Hematopoietic multipotent progenitor cell treated with erythropoietin and hydrocortisone succinate and interleukin-3 and kit ligand, for 8 days (in vitro differentiated cells): ENCODE measurements at regions not wholly inside any gene's neighbourhood (a gene's known extent, or its start where the extent isn't known, plus 50 kb on each side); places are given as distances from the start of the nearest gene placed in this dataset.
"Not testable (repeated sequence)": the region's sequence is repeated elsewhere in the genome, so short reads cannot be mapped to it uniquely, and the experiment has no call there.

Experiments
- DNase-seq: peaks from one replicate; pipeline ENCODE4 v3.0.0-alpha.2; 2015

DNA sequence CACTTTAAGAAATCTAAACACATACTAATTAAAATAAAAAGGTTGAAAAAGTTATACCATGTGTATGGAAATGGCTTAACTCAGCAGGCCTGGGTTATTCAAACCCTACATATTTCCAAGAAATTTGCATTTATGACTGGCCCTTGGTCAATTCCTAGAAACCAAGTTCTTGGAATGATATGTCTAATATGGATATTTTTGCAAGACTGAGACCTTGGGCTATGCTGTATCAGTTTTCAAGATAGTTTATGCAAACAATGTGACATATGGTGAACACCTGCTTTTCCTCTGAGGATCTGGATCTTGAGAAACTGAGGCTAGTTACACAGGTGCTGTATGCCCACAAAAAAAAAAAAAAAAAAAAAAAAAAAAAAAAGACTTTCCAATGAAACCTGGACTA is 536.9 kb upstream of the HS3ST5 start:
- no peak for DNase-seq

DNA sequence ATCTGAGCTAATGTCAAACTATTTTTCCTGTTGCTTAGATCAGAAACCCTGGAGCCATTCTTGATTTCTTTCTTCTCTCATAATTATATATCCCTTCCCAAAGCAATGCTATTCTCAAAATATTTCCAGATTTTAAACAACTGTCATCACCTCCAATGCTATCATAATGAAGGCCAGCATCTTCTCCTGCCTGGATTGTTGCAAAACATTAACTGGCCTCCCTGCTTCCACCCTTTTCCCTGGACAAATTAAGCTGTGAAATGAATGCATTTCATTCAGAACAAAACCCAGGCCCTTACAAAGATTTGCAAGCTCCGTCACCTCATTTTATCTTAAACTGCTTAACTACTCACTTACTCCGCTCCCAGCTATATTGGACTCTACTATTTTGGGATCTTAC is 535.3 kb upstream of the HS3ST5 start:
- DNase-seq: no peak

DNA sequence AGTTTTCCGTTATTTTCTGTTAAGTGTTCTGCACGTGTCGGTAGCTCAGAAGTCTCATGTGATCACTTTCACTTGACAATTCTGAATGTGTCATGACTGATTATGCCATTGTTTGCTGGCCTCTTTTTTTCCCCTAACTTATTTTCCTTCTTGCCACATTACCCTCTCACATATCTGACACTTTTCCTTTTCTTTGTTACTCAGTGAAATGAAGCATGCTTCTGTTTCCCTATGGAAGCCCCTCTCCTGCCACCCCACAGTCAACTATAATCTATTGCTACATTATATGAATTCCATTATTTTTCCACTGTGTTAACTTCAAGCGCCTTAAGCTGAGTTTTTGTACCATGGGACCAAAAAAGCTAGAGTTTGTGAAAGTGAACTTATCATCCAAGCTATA is 531.6 kb upstream of the HS3ST5 start:
- no peak for DNase-seq

DNA sequence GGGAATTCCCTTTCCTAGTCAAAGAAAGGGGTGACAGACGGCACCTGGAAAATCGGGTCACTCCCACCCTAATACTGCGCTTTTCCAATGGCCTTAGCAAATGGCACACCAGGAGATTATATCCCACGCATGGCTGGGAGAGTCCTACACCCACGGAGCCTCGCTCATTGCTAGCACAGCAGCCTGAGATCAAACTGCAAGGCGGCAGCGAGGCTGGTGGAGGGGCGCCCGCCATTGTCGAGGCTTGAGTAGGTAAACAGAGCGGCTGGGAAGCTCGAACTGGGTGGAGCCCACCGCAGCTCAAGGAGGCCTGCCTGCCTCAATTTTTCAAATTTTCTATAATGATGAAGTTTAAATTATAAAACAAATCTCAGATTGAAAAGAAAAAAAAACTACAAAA is 522.7 kb upstream of the HS3ST5 start:
- not testable (repeated sequence) for DNase-seq

DNA sequence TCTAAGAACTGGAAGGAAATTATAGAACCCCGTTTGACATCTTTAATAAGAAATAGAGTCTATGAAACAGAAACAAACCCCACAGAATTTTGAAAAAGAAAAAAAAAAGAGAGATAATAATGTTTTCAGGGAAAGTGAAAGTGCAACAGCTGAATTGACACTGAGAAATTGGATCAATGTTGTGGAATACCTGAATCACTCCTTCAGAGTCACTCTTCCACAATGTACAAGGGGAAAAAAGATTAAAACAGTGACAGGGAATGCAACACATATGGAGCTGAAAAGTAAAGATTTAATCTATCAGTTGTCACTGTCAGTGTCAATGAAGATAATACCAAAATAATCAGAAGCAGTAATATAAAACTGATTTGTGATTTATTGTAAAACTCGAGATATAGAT is 520.8 kb upstream of the HS3ST5 start:
- no peak for DNase-seq

DNA sequence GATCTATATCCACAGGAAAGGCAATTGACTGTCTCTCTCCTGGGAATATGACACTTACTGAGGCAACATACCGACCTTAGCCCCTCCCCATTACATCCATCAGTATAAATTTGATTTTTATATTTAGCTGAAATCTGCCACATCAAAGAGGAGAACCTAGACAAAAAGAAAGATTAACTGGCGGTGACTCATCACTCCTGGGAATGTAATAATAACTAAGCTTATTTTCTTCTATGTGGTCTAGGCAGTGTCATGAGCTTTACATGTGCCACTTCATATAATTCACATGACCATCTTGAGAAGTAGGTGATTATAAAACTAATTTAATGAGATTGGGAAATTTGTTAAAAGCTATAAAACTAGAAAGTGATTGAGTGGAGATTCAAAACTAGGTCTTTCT is 520.0 kb upstream of the HS3ST5 start:
- no peak for DNase-seq

DNA sequence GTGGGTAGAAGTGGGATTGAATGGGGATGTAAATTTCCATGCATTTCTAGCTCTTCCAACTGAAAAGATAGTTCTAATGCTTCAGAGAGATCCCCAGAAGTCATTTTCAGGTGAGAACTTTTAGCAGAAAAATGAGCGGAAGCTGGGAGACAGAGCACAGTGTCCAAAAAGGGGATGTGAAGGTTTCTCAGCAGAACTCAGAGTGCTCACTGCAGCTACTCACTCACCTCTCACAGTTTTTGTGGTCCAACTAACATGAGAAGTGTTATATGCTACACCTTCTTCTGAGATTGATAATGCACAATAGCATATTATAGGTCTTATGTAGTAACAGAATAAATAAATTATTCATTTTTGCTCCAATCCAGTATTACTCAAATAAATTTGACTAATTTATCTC is 519.2 kb upstream of the HS3ST5 start:
- DNase-seq: no peak

DNA sequence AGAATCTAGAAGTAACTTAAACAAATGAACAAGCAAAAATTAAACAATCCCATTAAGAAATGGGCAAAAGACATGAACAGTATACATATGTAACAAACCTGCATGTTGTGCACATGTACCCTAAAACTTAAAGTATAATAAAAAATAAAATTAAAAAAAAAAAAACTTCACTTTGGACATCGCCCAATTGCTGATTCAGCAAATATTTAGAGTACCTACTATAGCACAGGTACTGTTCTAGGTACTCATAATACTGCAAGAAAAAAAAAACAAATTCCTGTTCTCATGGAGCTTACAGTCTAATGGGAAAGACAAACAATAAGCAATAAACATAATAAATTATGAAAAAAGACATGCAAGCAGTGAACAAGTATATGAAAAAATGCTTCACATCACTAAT is 501.5 kb upstream of the HS3ST5 start:
- DNase-seq: no peak

DNA sequence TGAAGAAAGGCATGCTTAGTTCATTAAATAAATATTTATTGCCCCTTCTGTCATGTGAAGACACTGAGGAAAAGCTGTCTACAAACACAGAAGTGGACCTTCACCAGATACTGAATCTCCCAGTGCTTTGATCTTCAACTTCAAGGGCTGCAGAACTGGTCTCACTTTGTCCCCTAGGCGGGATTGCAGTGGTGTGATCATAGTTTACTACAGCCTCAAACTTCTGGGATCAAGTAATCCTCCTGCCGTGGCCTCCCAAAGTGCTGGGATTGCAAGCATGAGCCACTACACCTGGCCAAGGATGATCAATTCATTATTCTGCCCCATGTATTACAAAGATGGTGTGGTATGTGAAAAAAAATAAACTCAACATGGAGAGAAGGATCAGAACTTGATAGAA is 496.2 kb upstream of the HS3ST5 start:
- DNase-seq: no peak

DNA sequence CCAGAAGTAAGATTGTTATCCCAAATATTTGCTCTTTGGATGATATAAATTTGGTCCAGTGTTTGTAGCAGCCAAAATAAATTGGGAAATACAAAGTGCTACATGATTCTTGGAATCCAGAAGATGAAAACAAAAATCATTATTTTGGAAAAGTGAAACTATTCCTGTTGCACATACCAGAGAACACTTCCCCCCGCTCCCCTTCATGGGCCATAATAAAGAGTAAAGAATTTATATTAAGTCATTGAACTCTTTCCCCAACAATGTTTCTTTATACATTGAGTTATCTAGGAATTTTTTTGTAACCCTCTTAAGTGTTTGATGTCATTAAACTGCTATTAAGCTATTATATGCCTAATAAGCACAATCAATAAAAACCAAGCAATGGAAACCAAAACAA is 490.4 kb upstream of the HS3ST5 start:
- no peak for DNase-seq

DNA sequence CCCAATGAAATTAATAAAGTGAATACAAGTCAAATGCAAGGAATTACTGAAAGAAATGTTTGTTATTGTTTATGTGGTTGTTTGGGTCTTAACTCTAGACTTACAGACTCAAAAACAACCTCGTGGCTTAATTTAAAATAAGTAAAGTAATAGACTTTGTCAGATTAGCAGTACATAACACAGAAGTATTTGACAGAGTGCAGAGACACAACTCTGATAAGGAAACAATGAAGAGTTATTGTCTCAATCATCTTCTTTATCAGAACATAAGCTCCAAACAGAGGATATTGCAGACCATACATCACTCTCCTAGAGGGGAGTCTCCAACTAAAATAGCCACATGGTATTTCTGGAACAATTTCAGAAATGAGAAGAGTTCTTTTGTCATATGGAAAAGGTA is 487.7 kb upstream of the HS3ST5 start:
- no peak for DNase-seq

DNA sequence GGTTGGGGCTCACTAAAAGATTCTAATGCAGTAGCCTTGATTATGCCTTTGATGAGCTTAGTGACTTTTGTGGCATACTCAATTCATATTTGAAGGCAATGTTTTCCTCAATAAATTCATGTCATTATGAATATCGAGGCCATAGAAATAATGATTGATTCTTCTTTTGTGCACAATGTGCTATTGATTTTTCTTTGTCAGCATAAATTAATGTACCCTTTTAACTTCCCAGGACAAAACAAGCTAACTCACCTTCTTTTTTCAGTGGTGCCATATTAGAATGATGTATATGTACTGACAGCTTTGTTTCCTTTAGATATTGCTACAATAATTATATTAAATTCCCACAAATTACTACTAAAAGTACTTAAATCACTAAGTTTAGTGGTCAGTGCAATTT is 484.3 kb upstream of the HS3ST5 start:
- no peak for DNase-seq

DNA sequence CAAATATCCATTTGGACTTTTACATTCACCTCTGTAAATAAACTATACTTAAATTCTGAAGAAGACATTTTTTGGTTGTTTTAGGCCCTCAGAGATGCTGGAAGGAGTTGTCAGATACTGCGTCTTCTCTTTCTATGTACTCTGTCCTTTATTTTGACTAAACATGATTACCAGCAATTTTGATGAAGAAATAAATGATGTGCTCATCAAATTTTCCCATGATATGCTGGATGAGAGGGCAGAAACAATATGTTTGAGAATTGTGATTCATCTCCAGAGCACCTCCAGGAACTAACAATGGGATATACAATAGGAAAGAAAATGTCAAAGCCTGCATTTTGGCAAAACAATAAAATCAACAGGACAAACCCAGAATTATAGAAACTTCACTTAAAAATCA is 481.6 kb upstream of the HS3ST5 start:
- DNase-seq: no peak

DNA sequence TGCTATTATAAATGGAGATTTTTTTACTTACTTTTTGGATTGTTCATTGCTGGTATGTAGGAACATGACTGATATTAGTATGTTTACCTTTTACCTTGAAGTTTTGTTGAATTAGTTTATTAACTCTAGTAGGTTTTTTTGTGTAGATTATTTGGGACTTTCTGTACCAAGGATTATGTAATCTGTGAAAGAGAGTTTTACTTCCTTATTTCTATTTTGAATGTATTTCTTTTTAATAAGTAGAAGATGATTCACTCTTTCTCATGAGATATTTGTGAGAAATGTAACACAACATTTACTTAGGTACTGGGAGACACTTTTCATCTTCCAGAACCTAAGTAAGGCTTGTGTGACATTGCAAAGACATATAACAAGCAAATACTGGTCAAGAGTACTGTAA is 473.9 kb upstream of the HS3ST5 start:
- DNase-seq: no peak

DNA sequence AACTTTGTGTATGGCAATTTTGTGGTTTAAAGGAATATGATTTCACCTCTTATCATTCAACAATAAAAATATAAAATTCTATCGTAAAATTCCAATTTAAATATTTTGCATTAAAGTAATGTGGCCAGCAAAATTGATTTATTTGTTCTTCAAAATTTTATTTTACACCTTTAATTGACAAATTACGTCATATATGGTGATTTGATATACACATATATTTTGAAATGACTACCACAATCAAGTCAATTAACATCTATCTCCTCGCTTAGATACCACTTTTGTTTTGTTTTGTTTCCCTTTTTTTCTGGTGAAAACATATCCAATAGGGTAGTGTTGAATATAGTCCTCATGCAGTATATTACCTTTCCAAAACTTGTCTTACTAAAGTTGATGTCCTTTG is 467.6 kb upstream of the HS3ST5 start:
- no peak for DNase-seq

DNA sequence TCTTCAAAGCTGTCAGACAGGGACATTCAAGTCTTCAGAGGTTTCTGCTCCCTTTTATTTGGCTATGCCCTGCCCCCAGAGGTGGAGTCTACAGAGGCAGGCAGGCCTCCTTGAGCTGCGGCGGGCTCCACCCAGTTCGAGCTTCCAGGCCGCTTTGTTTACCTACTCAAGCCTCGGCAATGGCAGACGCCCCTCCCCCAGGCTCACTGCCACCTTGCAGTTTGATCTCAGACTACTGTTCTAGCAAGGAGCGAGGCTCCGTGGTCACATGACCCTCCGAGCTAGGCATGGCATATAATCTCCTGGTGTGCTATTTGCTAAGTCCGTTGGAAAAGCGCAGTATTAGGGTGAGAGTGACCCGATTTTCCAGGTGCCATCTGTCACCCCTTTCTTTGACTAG is 462.6 kb upstream of the HS3ST5 start:
- not testable (repeated sequence) for DNase-seq

DNA sequence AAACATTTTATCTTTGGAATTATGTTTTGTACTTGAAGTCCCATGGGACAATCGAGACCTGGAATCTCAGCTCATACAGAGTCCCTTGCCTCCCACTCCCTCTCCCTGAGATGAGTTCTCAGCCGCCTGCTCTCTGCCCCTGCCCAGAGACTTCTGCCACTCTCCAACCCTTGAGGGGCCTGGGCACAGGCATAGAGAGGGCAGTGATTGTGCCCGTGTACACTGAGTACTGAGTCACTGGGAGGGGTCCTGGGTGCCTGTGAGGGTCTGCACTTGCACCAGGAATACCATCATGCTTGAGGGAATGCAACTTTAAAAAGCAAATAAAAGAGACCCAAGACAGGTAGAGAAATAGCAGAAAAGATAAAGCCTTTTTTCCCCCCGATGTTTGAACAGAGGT is 453.8 kb upstream of the HS3ST5 start:
- no peak for DNase-seq

DNA sequence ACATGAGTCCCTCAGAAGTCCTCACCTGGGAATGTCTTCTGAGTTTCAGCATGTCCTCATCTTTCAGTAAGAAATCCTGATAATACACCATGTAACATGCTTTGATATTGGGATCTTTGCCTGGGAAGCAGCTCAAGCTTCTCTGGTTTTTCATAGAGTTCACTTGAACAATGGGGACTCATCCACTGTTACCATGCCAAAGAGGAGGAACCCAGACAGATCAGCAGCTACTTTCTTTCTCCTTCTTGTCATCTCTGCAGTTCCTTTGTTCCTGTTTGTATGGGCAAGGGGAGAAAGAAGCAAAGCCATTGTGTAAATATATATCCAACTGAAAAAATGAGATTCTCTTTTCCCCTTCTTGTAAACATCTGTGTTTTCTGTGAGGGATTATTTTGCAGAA is 450.6 kb upstream of the HS3ST5 start:
- DNase-seq: no peak

DNA sequence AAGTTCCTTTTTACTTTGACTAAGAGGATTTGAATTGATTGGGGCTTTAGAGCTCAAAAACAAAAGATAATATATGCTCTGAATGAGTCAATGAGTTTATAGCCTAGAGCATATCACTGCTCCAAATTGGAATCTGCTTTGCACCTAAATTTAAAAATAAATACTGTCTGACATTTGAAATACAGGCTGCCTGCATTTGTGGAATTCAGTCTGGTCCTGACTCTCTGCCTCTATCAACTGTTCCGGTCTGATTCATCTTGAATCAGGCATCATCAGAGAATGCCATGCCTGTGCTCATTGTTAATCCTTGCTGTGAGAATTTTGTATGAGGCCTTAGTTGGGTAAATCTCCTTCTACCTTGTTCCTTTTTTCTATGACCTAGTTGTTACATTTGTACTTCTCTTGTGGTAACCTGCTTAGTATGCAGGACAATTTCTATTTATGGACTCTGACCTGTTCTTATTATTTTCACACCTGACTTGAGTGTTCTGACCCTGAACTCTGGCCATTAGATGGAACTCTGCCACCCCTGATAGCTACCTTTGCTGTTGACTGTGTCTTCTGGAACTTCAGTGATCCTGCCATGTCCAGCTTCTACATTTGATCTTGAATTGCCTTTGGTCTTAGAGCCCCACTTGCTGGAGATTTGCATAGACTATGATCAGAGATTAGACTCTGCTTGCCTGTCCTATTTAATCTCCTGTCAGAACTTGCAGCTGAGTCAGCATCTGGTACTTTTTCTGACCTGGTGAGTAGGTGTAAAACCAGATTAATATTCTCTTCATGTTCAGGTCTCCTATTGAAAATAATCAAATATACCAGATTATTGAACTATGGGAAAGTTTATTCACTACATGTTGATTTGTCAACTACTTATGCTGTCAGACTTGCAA is 442.7 kb upstream of the HS3ST5 start:
- DNase-seq: no peak

DNA sequence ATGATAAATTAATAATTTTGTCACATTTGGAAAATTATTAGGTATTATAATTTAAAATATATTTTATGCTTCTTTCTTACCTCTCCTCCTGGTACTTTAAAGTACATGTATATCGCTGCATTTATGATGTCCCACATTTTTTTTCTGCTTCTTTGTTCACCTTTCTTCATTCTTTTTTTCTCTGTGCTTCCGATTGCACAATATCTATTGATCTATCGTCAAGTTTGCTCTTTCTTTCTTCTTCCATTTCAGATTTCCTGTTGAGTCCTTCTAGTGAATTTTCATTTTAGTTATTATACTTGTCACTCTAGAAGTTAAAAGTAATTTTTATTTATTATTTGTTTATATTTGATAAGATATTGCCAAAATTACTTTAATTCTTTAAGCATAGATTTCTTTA is 441.0 kb upstream of the HS3ST5 start:
- DNase-seq: no peak

DNA sequence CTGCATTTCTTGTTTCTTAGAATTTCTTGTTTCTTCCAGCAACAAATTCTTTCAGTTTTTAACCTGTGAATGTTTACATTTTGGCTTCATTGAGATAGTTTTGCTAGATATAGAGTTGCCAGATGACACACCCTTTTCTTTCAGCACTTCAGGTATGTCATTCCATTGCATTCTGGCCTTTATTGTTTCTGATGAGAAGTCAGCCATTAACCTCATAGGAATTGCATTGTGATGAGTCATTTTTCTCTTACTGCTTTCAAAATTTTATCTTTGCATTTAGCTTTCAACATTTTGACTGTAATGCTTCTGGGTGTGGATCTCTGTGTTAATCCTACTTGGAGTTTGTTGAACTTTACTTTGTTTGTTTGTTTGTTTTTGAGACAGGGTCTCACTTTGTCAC is 440.3 kb upstream of the HS3ST5 start:
- DNase-seq: no peak

DNA sequence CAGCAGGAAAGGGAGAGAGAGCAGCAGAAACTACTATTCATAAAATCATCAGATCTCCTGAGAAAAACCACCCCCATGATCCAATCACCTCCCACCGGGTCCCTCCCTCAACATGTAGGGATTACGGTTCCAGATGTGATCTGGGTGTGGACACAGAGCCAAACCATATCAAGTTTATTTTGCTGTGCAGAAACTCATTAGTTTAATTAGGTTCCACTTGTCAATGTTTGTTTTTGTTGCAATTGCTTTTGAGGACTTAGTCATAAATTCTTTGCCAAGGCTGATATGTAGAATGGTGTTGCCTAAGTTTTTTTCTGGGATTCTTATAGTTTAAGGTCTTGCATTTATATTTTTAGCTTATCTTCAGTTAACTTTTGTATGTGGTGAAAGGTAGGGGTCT is 422.0 kb upstream of the HS3ST5 start:
- DNase-seq: no peak

DNA sequence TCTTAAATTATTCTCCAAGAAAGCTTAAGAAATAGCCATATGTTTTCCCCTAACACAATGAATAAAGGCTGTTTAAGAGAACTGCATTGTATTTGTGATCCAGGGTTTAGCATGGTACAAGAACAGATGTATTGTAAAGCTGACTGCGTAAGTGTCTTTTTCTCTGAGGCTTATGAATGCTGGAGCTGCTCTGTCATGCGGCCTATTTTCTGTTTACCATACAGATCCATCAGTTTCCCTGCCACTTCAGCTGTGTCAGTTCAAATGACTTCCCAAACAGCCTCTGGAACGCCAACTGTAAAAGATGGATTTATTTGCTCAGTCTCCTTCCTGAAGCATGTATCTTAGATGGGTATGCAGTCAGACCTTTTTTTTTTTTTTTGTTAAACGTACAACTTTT is 419.3 kb upstream of the HS3ST5 start:
- DNase-seq: no peak

DNA sequence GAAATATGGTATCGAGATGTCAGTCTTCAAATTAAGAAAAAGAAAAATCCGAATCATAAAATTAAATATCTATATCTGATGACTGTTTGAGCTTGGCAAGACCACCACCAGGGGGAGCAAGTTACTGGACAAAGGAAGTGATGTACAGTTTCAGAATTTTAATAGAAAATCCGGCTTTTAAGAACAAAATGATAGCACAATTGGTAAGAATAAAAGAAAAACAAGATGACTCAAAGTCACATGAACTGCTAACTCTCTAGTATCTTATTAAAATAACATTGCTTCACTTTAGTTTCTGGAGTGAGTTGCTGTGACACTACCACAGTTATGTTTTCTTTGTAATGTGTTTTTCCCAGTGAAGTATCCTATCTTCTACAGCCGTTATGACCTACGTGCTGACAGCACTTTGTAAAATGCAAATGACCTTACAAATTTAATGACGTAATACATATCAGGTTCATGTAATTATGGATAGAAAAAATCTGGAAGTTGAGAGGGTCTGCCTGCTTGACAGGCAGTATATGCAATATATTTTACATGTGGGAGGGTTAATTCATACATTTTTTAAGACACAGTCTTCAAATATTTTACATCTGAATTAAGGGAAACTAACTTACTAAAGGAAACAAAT is 405.3 kb upstream of the HS3ST5 start:
- peak; percentile 46 for DNase-seq

DNA sequence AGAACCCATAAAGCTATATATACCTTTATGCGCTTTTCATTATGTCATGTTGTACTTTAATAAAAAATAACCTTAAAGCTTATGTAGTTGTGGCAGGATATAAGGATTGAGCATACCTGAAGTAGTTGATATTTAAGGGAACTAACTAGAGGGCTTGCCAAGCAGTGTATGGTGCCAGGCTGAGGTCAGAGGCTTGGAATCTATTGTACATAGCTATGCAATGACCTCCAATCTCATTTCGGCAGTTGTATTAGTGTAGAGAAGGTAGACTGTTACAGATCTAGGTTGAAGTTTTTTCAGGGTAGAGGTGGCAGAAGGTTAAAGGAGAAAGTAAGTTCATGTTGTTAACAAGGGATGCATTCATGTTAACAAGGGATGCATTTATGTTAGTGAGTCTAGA is 397.7 kb upstream of the HS3ST5 start:
- no peak for DNase-seq
